ENCODE measurements at regions not wholly inside any gene's neighbourhood (a gene's known extent, or its start where the extent isn't known, plus 50 kb on each side); places are given as distances from the start of the nearest gene placed in this dataset.

DNA sequence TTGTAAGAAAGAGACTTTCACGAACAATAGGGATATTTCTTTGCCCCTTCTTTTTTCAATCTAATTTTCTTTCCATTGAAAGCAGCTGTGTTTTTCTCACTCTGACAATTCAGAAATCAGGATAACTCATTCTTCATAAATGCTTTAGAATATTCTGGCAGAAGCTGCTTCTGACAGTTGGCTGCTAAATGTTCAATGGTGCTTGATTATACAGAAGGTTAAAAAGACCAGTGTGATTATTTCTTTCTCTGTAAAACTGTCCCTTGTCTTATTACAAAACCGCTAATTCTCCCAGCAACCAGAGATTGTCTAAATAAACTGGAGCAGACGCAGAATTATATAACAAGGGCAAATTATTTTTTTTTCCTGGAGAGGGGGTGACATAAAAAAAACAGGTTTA is 394.4 kb downstream of the SPRY2 start:
- peaks cover 14% of the 10 kb centered on the region for H3K9me3 Mint-ChIP-seq
- DNase-seq (ENCODE audit: low spot score in 2 of 2, unreplicated experiment in 2 of 2) = no peak
- no peaks in the 10 kb centered on the region for H3K4me1 Mint-ChIP-seq
- no peaks in the 10 kb centered on the region for H3K36me3 Mint-ChIP-seq
- TF ChIP-seq, protein P1, sequence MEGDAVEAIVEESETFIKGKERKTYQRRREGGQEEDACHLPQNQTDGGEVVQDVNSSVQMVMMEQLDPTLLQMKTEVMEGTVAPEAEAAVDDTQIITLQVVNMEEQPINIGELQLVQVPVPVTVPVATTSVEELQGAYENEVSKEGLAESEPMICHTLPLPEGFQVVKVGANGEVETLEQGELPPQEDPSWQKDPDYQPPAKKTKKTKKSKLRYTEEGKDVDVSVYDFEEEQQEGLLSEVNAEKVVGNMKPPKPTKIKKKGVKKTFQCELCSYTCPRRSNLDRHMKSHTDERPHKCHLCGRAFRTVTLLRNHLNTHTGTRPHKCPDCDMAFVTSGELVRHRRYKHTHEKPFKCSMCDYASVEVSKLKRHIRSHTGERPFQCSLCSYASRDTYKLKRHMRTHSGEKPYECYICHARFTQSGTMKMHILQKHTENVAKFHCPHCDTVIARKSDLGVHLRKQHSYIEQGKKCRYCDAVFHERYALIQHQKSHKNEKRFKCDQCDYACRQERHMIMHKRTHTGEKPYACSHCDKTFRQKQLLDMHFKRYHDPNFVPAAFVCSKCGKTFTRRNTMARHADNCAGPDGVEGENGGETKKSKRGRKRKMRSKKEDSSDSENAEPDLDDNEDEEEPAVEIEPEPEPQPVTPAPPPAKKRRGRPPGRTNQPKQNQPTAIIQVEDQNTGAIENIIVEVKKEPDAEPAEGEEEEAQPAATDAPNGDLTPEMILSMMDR (IDR thresholded peaks at IDR 0.05; ENCODE audit: unreplicated experiment) = no peak
- no peak overlapping the region for H3K4me3 Mint-ChIP-seq
- H3K27me3 Mint-ChIP-seq (ENCODE audit: low read depth) = no peaks in the 10 kb centered on the region
- no peak overlapping the region for H3K27ac Mint-ChIP-seq

GRCh38 chr13:79943346-79944023 is 397.4 kb downstream of the SPRY2 start:
- Mint-ChIP-seq H3K27me3 (ENCODE audit: low read depth) (no peaks in the 10 kb centered on the region), H3K27ac (no peak overlapping the region), H3K9me3 (peaks cover 6% of the 10 kb centered on the region), H3K36me3 (no peaks in the 10 kb centered on the region), H3K4me1 (peaks cover 10% of the 10 kb centered on the region), H3K4me3 (no peak overlapping the region)
- TF ChIP-seq, protein P1 (IDR thresholded peaks at IDR 0.05; ENCODE audit: unreplicated experiment) = no peak
- no peak for DNase-seq (ENCODE audit: low spot score in 2 of 2, unreplicated experiment in 2 of 2)

- TF ChIP-seq, protein P1 (IDR thresholded peaks at IDR 0.05; ENCODE audit: unreplicated experiment) = no peak
- no peaks in the 10 kb centered on the region for H3K27me3 Mint-ChIP-seq (ENCODE audit: low read depth)
- H3K36me3 Mint-ChIP-seq = no peaks in the 10 kb centered on the region
- H3K4me3 Mint-ChIP-seq = no peak overlapping the region
- no peaks in the 10 kb centered on the region for H3K9me3 Mint-ChIP-seq
- H3K27ac Mint-ChIP-seq = no peak overlapping the region
- peaks cover 12% of the 10 kb centered on the region for H3K4me1 Mint-ChIP-seq
- no peak for DNase-seq (ENCODE audit: low spot score in 2 of 2, unreplicated experiment in 2 of 2)
These were observed 399.2 kb downstream of the SPRY2 start for GRCh38 chr13:79941752-79942151.

DNA sequence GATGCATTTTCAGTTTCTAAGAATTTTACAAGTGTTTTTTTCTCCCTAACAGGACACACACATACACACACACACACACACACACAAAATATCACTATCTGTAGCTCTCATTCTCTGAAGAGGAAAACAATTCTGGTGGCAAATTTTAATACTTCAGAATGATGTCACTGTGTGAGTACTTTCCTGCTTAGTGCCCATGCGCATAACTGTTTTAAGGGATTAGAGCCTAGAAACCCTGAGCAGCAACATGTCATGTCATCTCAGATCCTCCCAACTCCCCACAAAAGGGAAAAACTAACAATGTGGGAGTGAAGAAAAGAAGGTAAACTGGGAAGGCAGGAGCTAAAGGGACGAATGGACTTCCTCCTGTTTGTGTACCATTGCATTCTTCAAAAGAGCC is 401.2 kb downstream of the SPRY2 start:
- no peak for DNase-seq (ENCODE audit: low spot score in 2 of 2, unreplicated experiment in 2 of 2)
- no peaks in the 10 kb centered on the region for H3K27me3 Mint-ChIP-seq (ENCODE audit: low read depth)
- H3K9me3 Mint-ChIP-seq = no peaks in the 10 kb centered on the region
- H3K36me3 Mint-ChIP-seq = no peaks in the 10 kb centered on the region
- H3K4me1 Mint-ChIP-seq = peaks cover 18% of the 10 kb centered on the region
- TF ChIP-seq, protein P1 (IDR thresholded peaks at IDR 0.05; ENCODE audit: unreplicated experiment) = no peak
- no peak overlapping the region for H3K27ac Mint-ChIP-seq
- no peak overlapping the region for H3K4me3 Mint-ChIP-seq

- peaks cover 18% of the 10 kb centered on the region for H3K4me1 Mint-ChIP-seq
- DNase-seq (ENCODE audit: low spot score in 2 of 2, unreplicated experiment in 2 of 2) = no peak
- no peaks in the 10 kb centered on the region for H3K9me3 Mint-ChIP-seq
- TF ChIP-seq, protein P1 (IDR thresholded peaks at IDR 0.05; ENCODE audit: unreplicated experiment) = no peak
- no peak overlapping the region for H3K27ac Mint-ChIP-seq
- H3K4me3 Mint-ChIP-seq = no peak overlapping the region
- H3K27me3 Mint-ChIP-seq (ENCODE audit: low read depth) = no peaks in the 10 kb centered on the region
- no peaks in the 10 kb centered on the region for H3K36me3 Mint-ChIP-seq
These were observed 403.1 kb downstream of the SPRY2 start for GRCh38 chr13:79937771-79938216.
